Suprapubic skin (tissue), 3 donors: ENCODE measurements at regions not wholly inside any gene's neighbourhood (a gene's known extent, or its start where the extent isn't known, plus 50 kb on each side); places are given as distances from the start of the nearest gene placed in this dataset.

ENCODE experiments used
- POLR2AphosphoS5 ChIP-seq, 3 donors: sonication (generic); formaldehyde crosslinking; IDR thresholded peaks; one replicate each; pipeline ENCODE4 v1.6.1; 2017; ENCODE audit warnings: antibody characterized with exemption in 3 of 3
- TF ChIP-seq, protein P1 (sequence below), 2 donors: fragments of 200-600 bp in 1 of 2; fragments of 450-650 bp in 1 of 2; sonication (generic) in 1 of 2; IDR thresholded peaks; one replicate each; pipeline ENCODE4 v1.5.1; 2016 to 2019; ENCODE audit warnings: antibody characterized with exemption in 2 of 2, mild to moderate bottlenecking in 1 of 2, moderate library complexity in 1 of 2

DNA sequence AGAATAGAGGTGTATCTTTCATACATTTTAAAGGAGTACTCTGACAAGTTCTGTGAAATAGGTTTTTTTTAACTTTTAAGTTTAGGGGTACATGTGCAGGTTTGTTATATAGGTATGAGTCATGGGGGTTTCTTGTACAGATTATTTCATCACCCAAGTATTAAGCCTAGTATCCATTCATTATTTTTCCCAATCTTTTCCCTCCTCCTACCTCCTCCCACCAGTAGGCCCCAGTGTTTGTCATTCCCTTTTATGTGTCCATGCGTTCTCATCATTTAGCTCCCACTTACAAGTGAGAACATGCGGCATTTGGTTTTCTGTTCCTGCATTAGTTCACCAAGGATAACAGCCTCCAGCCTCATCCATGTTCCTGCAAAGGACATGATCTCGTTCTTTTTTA, 175.5 kb downstream of the CYB561 start:
- TF ChIP-seq, protein P1, sequence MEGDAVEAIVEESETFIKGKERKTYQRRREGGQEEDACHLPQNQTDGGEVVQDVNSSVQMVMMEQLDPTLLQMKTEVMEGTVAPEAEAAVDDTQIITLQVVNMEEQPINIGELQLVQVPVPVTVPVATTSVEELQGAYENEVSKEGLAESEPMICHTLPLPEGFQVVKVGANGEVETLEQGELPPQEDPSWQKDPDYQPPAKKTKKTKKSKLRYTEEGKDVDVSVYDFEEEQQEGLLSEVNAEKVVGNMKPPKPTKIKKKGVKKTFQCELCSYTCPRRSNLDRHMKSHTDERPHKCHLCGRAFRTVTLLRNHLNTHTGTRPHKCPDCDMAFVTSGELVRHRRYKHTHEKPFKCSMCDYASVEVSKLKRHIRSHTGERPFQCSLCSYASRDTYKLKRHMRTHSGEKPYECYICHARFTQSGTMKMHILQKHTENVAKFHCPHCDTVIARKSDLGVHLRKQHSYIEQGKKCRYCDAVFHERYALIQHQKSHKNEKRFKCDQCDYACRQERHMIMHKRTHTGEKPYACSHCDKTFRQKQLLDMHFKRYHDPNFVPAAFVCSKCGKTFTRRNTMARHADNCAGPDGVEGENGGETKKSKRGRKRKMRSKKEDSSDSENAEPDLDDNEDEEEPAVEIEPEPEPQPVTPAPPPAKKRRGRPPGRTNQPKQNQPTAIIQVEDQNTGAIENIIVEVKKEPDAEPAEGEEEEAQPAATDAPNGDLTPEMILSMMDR (IDR thresholded peaks at IDR 0.05) = no peak
- TF ChIP-seq POLR2AphosphoS5 (IDR thresholded peaks at IDR 0.05) = no peak
